A673 (cell line): ENCODE measurements at regions not wholly inside any gene's neighbourhood (a gene's known extent, or its start where the extent isn't known, plus 50 kb on each side); places are given as distances from the start of the nearest gene placed in this dataset.

Experiments
- EZH2 ChIP-seq: fragments of 200-600 bp; sonication (generic); IDR thresholded peaks from 2 replicates; pipeline ENCODE4 v1.6.1; 2017; ENCODE audit warnings: borderline replicate concordance, low read depth, mild to moderate bottlenecking, mixed read lengths, antibody characterized with exemption, low read length; ENCODE audit not compliant: poor library complexity, severe bottlenecking
- TF ChIP-seq, protein P1 (sequence below): fragments of 300-800, 200-600 bp; sonication (generic); conservative IDR thresholded peaks from 2 replicates; pipeline ENCODE4 v1.5.1; 2017; ENCODE audit warnings: low read depth, mild to moderate bottlenecking, antibody characterized with exemption, low read length, moderate library complexity, mixed read lengths

DNA sequence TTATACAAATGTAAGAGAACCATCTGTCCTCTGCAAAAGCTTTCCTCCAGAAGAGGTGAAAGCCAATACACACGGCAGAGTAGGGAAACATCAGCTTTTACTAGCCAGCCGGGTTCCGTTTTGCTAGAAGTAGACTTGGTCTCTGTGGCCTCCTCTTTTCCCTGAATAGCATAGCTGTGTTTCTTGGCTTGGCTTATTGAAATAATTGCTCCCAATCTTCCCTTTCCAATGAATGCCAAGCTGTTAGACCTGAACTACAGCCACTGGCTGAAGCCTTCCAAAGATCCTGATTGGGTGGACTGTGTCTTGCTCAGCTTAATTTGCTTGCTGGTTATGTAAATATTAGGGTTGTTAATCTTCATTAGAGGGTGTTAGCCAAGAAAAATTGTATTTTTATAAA is 157.8 kb upstream of the ROPN1 start:
- TF ChIP-seq, protein P1, sequence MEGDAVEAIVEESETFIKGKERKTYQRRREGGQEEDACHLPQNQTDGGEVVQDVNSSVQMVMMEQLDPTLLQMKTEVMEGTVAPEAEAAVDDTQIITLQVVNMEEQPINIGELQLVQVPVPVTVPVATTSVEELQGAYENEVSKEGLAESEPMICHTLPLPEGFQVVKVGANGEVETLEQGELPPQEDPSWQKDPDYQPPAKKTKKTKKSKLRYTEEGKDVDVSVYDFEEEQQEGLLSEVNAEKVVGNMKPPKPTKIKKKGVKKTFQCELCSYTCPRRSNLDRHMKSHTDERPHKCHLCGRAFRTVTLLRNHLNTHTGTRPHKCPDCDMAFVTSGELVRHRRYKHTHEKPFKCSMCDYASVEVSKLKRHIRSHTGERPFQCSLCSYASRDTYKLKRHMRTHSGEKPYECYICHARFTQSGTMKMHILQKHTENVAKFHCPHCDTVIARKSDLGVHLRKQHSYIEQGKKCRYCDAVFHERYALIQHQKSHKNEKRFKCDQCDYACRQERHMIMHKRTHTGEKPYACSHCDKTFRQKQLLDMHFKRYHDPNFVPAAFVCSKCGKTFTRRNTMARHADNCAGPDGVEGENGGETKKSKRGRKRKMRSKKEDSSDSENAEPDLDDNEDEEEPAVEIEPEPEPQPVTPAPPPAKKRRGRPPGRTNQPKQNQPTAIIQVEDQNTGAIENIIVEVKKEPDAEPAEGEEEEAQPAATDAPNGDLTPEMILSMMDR, result no peak
- no peak for TF ChIP-seq EZH2
